ENCODE measurements at regions not wholly inside any gene's neighbourhood (a gene's known extent, or its start where the extent isn't known, plus 50 kb on each side); places are given as distances from the start of the nearest gene placed in this dataset.
A peak's percentile ranks its signal among the peaks of the same experiment; 100 is the strongest.

GRCh38 chr4:144868309-144868708 is 222.4 kb downstream of the HHIP start:
- Histone ChIP-seq H3K27ac (ENCODE audit: low read depth, low read length) (no peak overlapping the region), H3K4me3 (ENCODE audit: insufficient read depth, low read depth, low read length) (no peak overlapping the region), H3K4me2 (ENCODE audit: low read length) (no peak overlapping the region), H3K36me3 (ENCODE audit: insufficient read depth, low read length) (no peaks in the 10 kb centered on the region), H4K20me1 (ENCODE audit: insufficient read depth, low read length) (no peaks in the 10 kb centered on the region), H3K4me1 (ENCODE audit: insufficient read depth, low read length) (no peaks in the 10 kb centered on the region), H2AFZ (ENCODE audit: low read depth, low read length) (no peak overlapping the region), H3K27me3 (ENCODE audit: insufficient read depth, low read length) (no peaks in the 10 kb centered on the region), H3K9me3 (ENCODE audit: insufficient read depth, low read depth, low read length) (no peaks in the 10 kb centered on the region), H3K9ac (ENCODE audit: low read length) (no peak overlapping the region), H3K79me2 (ENCODE audit: insufficient read depth, low read length) (no peaks in the 10 kb centered on the region)
- FAIRE-seq (no peak), DNase-seq (ENCODE audit: low read depth) (no peak)
- Mint-ChIP-seq H3K4me3 (ENCODE audit: unreplicated experiment) (no peak overlapping the region), H3K36me3 (ENCODE audit: low read depth, unreplicated experiment) (no peaks in the 10 kb centered on the region), H3K27me3 (ENCODE audit: low read depth, unreplicated experiment) (no peaks in the 10 kb centered on the region), H3K27ac (ENCODE audit: unreplicated experiment) (no peak overlapping the region), H3K9me3 (ENCODE audit: unreplicated experiment) (peaks cover 7% of the 10 kb centered on the region), H3K4me1 (ENCODE audit: low read depth, unreplicated experiment) (no peaks in the 10 kb centered on the region)
- TF ChIP-seq EZH2 (IDR thresholded peaks at IDR 0.05; ENCODE audit: insufficient read depth, low read length) = no peak

DNA sequence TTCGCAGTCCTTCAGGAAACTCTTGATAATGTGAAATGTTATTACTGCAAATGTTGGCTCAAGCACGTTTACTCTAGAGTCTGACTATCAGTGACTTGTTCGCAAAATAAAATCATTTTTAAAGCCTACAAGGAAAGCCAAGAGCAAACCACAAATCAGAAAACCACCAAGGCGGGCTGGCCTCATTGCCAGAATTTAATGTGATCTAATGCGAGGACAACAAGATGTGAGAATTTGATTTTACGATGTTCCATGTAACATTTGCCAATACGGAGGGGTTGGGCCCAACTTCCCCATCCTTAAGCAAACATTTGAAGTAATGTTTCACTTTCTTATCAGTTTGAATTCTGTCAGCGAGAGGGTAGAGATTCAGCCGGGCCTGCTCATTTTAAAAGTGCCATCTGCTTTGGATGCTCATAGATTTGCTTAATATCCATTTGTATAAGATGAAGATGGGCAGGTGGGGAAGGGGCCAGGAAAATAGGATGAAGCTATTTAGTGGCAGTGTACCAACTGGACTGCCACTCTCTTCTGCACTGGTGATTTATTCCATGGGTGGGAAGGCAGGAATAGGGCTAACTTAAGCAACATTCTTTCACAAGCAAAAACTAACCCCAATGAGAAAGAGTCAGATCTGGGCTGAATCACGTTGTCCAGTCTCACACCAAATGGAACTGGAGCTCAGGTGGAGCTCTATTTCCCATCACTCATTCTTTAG is 225.3 kb downstream of the ANAPC10 start:
- FAIRE-seq (no peak), DNase-seq (ENCODE audit: low read depth) (peak; percentile 8)
- no peaks in the 10 kb centered on the region for H3K4me1 Mint-ChIP-seq (ENCODE audit: low read depth, unreplicated experiment)
- no peaks in the 10 kb centered on the region for H3K79me2 ChIP-seq (ENCODE audit: insufficient read depth, low read length)
- no peaks in the 10 kb centered on the region for H3K9me3 ChIP-seq (ENCODE audit: insufficient read depth, low read depth, low read length)
- no peak overlapping the region for H3K4me3 Mint-ChIP-seq (ENCODE audit: unreplicated experiment)
- no peak overlapping the region for H3K4me2 ChIP-seq (ENCODE audit: low read length)
- no peaks in the 10 kb centered on the region for H3K36me3 Mint-ChIP-seq (ENCODE audit: low read depth, unreplicated experiment)
- H3K9me3 Mint-ChIP-seq (ENCODE audit: unreplicated experiment) = peaks cover under 1% of the 10 kb centered on the region
- TF ChIP-seq, protein P1, sequence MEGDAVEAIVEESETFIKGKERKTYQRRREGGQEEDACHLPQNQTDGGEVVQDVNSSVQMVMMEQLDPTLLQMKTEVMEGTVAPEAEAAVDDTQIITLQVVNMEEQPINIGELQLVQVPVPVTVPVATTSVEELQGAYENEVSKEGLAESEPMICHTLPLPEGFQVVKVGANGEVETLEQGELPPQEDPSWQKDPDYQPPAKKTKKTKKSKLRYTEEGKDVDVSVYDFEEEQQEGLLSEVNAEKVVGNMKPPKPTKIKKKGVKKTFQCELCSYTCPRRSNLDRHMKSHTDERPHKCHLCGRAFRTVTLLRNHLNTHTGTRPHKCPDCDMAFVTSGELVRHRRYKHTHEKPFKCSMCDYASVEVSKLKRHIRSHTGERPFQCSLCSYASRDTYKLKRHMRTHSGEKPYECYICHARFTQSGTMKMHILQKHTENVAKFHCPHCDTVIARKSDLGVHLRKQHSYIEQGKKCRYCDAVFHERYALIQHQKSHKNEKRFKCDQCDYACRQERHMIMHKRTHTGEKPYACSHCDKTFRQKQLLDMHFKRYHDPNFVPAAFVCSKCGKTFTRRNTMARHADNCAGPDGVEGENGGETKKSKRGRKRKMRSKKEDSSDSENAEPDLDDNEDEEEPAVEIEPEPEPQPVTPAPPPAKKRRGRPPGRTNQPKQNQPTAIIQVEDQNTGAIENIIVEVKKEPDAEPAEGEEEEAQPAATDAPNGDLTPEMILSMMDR (IDR thresholded peaks at IDR 0.05; ENCODE audit: insufficient read depth, low read depth, low read length) = no peak
- no peak for TF ChIP-seq EZH2 (IDR thresholded peaks at IDR 0.05; ENCODE audit: insufficient read depth, low read length)
- H3K27me3 ChIP-seq (ENCODE audit: insufficient read depth, low read length) = no peaks in the 10 kb centered on the region
- no peak overlapping the region for H3K4me3 ChIP-seq (ENCODE audit: insufficient read depth, low read depth, low read length)
- no peaks in the 10 kb centered on the region for H3K36me3 ChIP-seq (ENCODE audit: insufficient read depth, low read length)
- H2AFZ ChIP-seq (ENCODE audit: low read depth, low read length) = no peak overlapping the region
- no peak overlapping the region for H3K27ac ChIP-seq (ENCODE audit: low read depth, low read length)
- no peak overlapping the region for H3K27ac Mint-ChIP-seq (ENCODE audit: unreplicated experiment)
- H3K4me1 ChIP-seq (ENCODE audit: insufficient read depth, low read length) = no peaks in the 10 kb centered on the region
- no peak overlapping the region for H3K9ac ChIP-seq (ENCODE audit: low read length)
- no peaks in the 10 kb centered on the region for H4K20me1 ChIP-seq (ENCODE audit: insufficient read depth, low read length)
- no peaks in the 10 kb centered on the region for H3K27me3 Mint-ChIP-seq (ENCODE audit: low read depth, unreplicated experiment)

DNA sequence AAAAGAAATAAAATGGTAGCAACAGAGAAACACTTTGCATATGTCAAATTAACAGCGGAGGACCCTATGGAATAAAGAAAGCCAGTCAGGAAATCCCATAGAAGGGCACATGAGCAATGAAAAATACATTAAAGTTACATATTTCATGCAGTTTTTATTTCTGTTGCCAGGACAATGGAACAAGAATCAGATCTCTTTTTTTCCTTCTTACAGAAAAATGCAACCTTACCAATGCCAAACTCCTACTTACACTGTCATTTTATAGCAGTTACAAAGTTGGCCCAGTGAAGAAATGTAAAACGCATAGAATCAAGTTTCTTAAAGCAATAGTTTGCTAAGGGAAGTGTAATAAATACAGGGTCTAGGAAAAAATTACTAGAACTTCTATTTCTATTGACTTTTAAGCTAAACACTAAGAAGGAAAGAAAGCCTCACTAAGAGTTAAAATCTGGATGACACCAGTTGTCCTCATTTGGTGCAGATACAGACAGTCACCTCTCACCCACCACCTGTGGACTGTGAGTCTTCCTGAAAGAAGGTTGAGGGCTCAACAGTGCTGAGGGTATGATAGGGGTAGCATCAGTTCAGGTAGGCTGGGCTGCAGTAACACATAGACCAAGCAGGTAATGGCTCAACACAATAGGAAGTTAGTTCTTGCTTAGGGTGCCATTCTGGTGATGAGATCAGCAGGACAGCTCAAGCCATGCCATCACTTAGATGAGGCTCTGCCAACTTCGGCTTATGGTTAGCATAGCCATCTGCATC is 224.6 kb downstream of the ANAPC10 start:
- no peak overlapping the region for H3K27ac Mint-ChIP-seq (ENCODE audit: unreplicated experiment)
- no peaks in the 10 kb centered on the region for H4K20me1 ChIP-seq (ENCODE audit: insufficient read depth, low read length)
- no peak overlapping the region for H3K9ac ChIP-seq (ENCODE audit: low read length)
- no peaks in the 10 kb centered on the region for H3K4me1 Mint-ChIP-seq (ENCODE audit: low read depth, unreplicated experiment)
- H3K79me2 ChIP-seq (ENCODE audit: insufficient read depth, low read length) = no peaks in the 10 kb centered on the region
- H3K27me3 Mint-ChIP-seq (ENCODE audit: low read depth, unreplicated experiment) = no peaks in the 10 kb centered on the region
- H3K4me2 ChIP-seq (ENCODE audit: low read length) = no peak overlapping the region
- DNase-seq (ENCODE audit: low read depth) = no peak
- no peaks in the 10 kb centered on the region for H3K27me3 ChIP-seq (ENCODE audit: insufficient read depth, low read length)
- no peak for TF ChIP-seq EZH2 (IDR thresholded peaks at IDR 0.05; ENCODE audit: insufficient read depth, low read length)
- TF ChIP-seq, protein P1 (IDR thresholded peaks at IDR 0.05; ENCODE audit: insufficient read depth, low read depth, low read length) = no peak
- FAIRE-seq = no peak
- no peak overlapping the region for H3K4me3 ChIP-seq (ENCODE audit: insufficient read depth, low read depth, low read length)
- no peak overlapping the region for H2AFZ ChIP-seq (ENCODE audit: low read depth, low read length)
- H3K4me1 ChIP-seq (ENCODE audit: insufficient read depth, low read length) = no peaks in the 10 kb centered on the region
- no peaks in the 10 kb centered on the region for H3K9me3 ChIP-seq (ENCODE audit: insufficient read depth, low read depth, low read length)
- no peaks in the 10 kb centered on the region for H3K36me3 ChIP-seq (ENCODE audit: insufficient read depth, low read length)
- H3K4me3 Mint-ChIP-seq (ENCODE audit: unreplicated experiment) = no peak overlapping the region
- no peak overlapping the region for H3K27ac ChIP-seq (ENCODE audit: low read depth, low read length)
- no peaks in the 10 kb centered on the region for H3K36me3 Mint-ChIP-seq (ENCODE audit: low read depth, unreplicated experiment)
- H3K9me3 Mint-ChIP-seq (ENCODE audit: unreplicated experiment) = no peaks in the 10 kb centered on the region

Measured in astrocyte (in vitro differentiated cells and primary cell).